ENCODE measurements at regions not wholly inside any gene's neighbourhood (a gene's known extent, or its start where the extent isn't known, plus 50 kb on each side); places are given as distances from the start of the nearest gene placed in this dataset.

GRCh38 chr10:111131168-111131799, 54.5 kb downstream of the ADRA2A start:
- no peak for DNase-seq

GRCh38 chr10:111137007-111137406, 60.2 kb downstream of the ADRA2A start:
- DNase-seq = no peak

- DNase-seq = no peak
Measured at GRCh38 chr10:111137587-111137986, 60.8 kb downstream of the ADRA2A start.

GRCh38 chr10:111138544-111138943, 61.7 kb downstream of the ADRA2A start:
- no peak for DNase-seq

GRCh38 chr10:111139567-111139966, 62.7 kb downstream of the ADRA2A start:
- DNase-seq = no peak

- no peak for DNase-seq
Measured at GRCh38 chr10:111142092-111142768, 65.4 kb downstream of the ADRA2A start.

- DNase-seq = no peak
Measured at GRCh38 chr10:111146025-111146640, 69.3 kb downstream of the ADRA2A start.

- no peak for DNase-seq
Measured at GRCh38 chr10:111148025-111148424, 71.2 kb downstream of the ADRA2A start.

- no peak for DNase-seq
Measured at GRCh38 chr10:111148440-111148839, 71.6 kb downstream of the ADRA2A start.

GRCh38 chr10:111150691-111151090, 73.9 kb downstream of the ADRA2A start:
- DNase-seq = no peak

- DNase-seq = no peak
Measured at GRCh38 chr10:111151595-111152307, 74.9 kb downstream of the ADRA2A start.

GRCh38 chr10:111156754-111157153, 79.9 kb downstream of the ADRA2A start:
- no peak for DNase-seq

GRCh38 chr10:111158595-111158994, 81.8 kb downstream of the ADRA2A start:
- no peak for DNase-seq

- DNase-seq = no peak
Measured at GRCh38 chr10:111161109-111161874, 84.5 kb downstream of the ADRA2A start.

- no peak for DNase-seq
Measured at GRCh38 chr10:111171183-111171582, 94.4 kb downstream of the ADRA2A start.

GRCh38 chr10:111175787-111176186, 99.0 kb downstream of the ADRA2A start:
- no peak for DNase-seq

GRCh38 chr10:111177379-111177778, 100.5 kb downstream of the ADRA2A start:
- no peak for DNase-seq

GRCh38 chr10:111179514-111179913, 102.7 kb downstream of the ADRA2A start:
- no peak for DNase-seq

- DNase-seq = peak; percentile 32
Measured at GRCh38 chr10:111186358-111186757, 109.5 kb downstream of the ADRA2A start.

GRCh38 chr10:111187096-111187495, 110.3 kb downstream of the ADRA2A start:
- no peak for DNase-seq

- no peak for DNase-seq
Measured at GRCh38 chr10:111199587-111199986, 122.8 kb downstream of the ADRA2A start.

- no peak for DNase-seq
Measured at GRCh38 chr10:111200505-111201186, 123.8 kb downstream of the ADRA2A start.
